Smooth muscle cell of the brain vasculature (primary cell): ENCODE measurements at regions not wholly inside any gene's neighbourhood (a gene's known extent, or its start where the extent isn't known, plus 50 kb on each side); places are given as distances from the start of the nearest gene placed in this dataset.

Source experiments
- DNase-seq: peaks from one replicate; pipeline ENCODE4 v3.0.0-alpha.2; 2012; ENCODE audit warnings: low read depth, low spot score

DNA sequence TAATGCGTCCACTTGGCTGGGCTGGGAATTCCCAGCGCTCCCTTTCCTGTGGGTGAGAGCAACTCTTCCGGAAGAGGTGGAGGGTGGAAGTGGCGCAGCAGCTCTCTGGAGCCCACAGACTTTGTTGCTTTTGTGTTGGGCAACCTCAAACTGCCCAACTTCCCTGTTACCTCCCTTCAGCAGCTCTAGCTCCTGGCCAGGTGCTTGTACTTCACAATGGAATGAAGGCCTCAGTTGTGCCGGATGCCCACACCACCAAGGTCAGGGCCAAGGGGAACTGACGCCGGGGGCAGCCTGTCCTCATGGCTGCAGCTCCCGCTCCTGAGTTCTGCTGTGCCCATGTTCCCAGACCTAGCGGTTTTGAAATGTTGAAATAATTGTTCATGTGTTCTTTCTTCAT lies 322.9 kb downstream of the GALR1 start:
- DNase-seq = no peak

DNA sequence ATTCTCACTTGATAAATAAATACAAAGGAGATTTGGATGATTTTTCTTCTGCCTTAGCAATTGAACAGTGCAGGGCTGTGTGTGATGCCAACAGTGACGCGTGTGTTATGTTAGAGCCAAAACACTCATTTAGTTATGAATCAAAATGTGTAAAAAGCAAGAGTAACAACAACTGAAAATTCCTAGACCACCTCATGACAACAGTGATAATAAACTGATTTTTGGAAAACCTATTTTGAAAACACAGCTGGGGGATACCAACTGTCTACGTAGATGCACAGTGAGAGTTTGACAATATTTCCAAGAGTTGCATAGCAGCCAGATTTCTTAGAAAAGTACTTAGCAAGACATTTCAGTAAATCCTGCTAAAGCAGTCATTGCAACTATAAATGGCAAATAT lies 323.9 kb downstream of the GALR1 start:
- DNase-seq = no peak

DNA sequence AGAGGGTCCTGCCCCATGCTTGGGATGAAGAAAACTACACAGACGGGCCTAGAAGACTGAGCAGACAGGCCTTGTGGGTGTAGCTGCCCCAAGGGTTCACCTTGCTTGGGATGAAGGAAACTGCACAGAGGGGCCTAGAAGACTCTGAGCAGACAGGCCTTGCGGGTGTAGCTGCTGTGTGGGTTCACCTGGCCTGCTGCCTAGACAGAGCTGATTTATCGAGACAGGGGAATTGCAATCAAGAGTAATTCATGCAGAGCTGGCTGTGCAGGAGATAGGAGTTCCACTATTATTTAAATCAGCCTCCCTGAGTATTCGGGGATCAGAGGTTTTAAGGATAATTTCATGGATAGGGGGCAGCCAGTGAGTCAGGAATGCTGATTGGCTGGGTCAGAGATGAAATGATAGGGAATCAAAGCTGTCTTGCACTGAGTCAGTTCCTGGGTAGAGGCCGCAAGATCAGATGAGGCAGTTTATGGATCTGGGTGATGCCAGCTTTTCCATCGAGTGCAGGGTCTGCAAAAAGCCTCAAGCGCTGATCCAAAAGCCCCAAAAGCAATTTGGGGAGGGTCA lies 341.4 kb downstream of the GALR1 start:
- DNase-seq = no peak

DNA sequence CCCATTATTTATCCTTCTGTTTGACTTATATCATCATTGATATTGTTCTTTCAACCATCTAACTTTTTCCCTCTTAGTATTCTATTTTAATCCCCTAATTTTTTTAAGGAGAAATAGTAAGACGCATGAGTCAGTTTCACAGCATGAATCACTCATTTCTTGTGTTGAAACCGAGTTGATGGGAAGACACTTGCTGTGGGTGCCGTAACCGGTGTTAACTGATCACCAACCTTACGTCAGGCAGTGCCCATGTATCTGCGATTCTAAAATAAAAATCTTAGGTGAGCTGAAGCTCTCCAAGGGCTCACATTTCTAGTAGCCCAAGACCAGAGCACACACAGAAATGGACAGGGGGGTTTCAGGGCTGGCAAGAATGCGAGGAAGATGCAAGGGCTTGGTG lies 348.1 kb downstream of the GALR1 start:
- DNase-seq = no peak

DNA sequence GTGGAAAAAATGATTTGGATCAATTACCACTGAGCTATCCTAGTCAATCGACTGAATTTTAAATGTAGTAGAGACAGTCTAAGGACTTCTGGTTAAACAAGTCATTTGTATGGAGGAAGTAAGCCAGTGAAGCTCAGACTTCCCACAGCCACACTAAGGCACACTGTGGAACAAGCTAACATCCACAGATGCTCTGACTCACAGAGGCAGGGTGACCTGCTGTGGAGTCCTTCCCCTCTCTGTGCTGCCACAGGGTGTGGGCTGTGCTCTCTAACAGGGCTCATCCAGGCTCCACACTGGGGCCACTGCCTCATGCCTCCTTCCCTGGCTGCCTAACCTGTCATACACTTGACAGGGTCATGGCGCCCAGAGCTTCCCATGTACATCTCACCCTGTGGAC lies 351.0 kb downstream of the GALR1 start:
- DNase-seq = no peak

DNA sequence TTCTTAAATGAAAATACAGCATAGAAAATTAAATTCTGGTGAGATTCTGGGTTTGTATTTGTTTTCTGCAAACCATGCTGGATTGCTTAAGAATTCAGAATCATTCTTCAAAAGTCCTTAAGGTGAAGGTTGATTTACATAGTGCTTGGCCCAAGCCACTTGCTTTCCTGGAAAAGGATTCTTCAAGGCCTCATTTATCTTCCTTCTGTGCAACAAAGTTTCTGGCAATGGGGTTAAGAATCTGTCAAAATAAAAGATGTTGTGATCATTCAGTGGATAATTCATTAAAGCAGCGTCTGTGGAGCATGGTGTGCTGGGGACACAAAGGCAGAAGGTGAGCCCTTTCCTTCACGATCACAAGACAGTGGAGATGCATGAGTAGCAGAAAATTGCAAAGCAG lies 351.9 kb downstream of the GALR1 start:
- no peak for DNase-seq

DNA sequence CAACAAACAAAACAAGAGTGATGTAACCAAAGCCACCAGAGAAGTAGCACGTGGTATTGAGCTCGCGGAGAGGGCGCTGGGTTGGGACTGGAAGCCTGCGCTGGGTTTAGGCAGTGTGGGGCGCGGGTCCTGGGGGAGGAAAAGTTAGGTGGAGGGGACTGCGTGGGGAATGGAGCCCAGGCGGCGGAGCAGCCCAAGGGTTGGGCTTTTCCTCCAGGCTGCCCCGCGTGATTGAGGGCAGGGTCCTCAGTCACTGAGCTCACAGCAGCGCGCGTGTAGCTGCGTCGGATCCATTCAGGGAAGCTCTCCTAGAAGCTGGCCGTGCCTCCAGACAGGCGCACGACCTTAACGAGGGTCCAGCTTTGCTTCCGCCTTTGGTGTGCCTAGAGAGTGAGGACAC lies 357.4 kb downstream of the GALR1 start:
- no peak for DNase-seq

DNA sequence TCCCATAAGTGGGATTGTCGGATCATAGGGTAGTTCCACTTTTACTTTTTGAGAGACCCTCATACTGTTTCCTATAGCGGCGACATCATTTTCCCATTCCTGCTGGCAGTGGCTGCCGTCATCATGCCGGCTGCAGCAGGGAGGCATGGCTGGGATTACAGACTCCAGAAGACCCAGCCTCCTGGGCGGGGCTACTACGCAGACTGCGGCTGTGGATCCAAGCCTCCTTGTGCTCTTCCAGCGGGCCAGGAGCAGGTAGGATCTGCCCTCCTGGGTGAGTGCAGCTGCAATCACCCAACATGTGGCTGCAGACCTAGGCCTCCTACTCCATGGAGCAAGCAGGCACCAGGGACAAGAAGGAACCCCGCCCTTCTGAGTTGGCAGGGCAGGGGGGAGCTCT lies 359.2 kb downstream of the GALR1 start:
- DNase-seq = no peak

DNA sequence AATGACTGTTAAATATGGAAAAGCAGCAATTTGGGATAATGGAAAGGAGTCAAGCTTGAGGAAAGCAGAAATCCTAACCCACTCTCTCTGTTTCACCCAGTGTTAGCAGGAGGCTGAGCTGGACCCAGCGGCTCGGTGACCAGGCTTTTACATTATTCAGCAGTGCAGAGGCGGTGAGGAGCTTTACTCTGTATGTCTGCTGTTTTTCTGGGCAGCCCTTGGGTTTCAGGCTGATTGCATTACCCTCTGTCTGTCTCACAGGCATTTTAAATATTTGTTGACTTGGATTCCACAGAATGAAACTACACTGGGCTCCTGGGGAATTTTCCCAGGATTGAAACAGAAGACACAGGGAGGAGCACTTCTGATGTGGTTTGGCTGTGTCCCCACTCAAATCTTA lies 368.0 kb downstream of the GALR1 start:
- no peak for DNase-seq

DNA sequence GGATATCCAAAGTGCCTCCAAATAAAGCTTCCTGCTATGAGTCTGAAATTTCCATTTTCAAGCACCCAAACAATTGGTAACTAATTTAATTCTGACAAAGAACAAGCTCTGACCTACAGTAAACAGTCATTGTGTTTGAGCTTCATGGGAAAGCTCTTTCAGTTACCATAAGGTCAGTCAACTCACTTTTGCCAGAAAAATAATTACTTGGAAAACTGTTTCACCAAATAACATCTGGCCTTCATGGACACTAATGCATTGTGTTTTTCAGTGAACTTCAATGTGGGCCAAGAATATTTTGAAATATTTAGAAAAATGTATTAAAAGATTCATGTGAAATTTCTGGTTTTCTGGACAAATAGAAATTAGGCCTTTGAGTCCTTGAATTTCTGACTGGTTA lies 369.9 kb downstream of the GALR1 start:
- DNase-seq = no peak

DNA sequence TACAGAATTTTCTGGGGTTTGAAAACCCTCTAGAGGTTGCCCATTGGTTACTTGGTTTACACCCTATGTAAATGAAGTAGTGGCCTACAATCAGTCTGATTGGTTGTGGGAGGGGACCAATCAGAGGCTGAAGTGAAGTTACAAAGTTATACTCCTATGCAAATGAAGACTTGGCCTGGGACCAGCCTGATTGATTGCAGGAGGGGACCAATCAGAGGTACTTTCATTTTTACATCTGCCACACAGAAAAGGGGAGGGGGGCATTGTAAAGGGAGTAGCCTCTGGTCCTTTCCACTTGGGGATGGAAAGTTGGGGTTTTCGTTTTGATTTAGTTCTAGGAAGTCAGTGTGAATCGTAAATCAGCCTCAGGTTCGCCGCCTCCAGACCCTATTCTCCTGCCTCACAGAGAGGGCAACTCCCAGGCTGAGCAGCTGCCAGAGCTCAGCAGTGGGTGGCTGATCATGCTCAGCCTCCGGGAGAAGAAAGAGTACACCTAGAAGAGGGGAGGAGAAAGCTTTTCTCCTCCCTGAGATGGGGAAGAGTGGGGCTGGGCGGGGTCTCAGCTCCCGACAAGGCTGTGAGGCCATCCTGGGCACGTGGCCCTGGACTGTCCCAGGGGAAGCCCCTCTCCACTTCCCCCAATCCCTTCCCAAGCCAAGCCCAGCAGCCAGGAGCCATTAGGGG lies 372.5 kb downstream of the GALR1 start:
- no peak for DNase-seq

DNA sequence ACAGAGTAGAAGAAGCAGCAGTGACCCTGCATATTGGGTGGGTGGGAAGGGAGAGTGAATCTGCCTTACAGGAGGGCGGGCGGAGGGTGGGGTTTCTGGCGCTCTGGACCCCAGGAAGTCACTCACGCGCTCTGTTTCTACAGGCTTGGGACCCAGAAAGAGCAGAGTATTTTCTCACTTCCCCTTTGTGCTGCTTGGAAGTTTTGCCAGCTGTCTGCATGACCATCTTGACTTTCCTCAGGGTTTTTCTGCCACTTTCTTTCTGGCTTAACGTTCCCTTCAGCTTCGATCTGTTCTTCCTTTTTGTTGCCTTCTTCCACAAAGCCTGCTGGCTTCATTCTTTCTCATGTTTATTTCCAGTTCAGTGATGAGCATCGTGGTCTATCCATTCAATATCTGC lies 383.1 kb downstream of the GALR1 start:
- no peak for DNase-seq

DNA sequence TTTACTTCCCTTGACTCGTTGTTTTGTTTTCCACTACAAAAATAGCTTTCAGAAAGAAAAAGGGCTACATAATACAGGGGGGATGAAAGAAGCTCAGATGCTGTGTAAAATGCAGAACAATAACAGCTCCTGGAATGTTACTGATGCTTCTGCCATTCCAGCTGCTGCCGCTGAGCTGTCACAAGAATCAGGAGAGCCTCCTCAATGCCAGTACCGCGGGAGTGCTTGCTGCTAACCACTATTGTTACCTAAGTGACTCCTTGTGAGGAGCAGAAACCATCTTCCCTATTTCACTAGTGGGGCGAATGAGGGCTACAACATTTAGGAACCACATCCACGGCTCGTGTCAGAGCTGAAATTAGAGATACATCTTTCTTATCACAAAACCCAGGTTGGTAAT lies 384.8 kb downstream of the GALR1 start:
- DNase-seq = no peak

DNA sequence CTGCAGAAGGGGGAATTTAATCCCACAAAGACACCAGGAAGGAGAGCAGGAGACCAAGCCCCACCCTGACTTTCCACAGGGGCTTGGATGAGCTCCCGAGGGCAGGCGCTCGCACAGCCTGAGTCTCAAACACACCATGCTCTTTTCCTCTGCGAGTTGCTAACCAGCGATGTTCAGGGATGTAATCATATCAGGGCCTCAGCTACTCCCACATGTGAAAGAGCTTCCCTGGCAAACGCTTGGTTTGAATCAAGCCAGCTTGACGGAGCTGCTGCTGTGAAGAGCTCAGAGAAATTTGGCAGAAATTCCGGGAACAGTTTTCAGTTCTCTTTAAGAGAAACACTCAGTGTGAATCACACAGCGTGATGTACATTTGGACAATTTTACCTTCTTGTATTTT lies 385.8 kb downstream of the GALR1 start:
- no peak for DNase-seq

DNA sequence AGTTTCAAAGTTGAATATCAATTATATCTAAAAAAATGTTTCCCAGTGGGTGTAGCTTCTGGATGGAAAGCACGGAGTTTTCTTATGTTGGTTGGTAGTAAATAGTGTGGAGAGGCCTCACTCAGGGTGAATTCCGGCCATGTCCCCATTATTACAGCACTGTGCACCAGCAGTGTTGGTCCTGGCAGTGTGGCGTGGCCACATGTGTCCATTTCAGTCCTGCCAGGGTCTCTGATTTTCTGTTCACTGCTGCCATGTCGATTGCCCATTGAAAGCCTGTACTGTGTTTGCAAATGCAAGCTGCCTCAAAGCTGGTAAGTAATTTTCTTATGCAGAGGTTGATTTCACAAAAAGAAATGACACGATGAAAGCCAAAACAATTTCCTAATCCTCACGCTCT lies 386.2 kb downstream of the GALR1 start:
- no peak for DNase-seq

DNA sequence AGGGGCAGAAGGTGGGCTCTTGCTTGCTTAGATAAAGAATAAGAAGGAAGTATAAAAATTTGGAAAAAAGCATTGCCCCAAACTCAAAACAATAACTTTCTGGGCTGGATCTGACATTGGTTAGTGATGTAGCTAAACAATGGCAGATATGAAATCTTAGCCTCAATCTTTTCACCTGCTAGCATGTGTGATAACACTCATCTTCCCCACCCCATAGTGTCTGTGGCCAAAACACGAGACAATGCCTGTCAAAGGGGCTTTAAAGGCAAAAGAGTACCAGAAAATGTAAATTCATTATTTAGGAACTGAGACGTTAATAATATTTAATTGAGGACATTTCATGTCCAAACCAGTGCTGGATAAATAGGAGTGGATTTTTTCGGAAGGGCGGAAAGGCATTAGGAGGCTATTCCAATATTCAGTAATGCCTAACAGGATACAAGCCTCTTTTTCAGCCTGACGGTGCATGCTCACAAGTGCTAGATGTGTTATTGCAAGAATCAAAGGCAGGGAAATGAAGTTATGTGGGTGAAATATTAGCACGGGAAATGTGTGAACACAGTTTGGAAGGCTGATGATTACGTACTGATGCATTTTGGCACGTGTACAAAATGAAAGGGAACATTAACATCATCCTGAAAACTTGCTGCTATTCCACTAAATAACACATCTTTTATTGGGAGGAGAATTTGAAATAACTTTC lies 395.7 kb downstream of the GALR1 start:
- no peak for DNase-seq

DNA sequence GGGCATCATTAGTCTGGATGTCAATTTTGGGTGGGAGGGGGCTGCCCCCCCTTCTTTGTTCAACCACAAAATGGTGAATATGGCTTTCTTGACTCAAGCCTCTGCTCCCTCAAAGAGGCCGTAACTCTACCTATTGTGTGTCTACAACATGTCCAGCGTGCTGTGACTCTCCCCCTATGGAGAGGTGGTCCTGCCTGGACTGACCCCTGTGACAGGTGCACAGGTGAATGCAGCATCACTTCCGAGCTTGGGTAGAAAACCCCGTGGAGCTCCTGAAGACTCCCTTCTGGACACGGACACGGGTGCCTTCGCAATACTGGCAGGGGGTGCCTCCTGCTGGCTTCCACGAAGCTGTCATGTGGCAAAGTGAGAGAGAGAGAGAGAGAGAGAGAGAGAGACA lies 397.8 kb downstream of the GALR1 start:
- no peak for DNase-seq

DNA sequence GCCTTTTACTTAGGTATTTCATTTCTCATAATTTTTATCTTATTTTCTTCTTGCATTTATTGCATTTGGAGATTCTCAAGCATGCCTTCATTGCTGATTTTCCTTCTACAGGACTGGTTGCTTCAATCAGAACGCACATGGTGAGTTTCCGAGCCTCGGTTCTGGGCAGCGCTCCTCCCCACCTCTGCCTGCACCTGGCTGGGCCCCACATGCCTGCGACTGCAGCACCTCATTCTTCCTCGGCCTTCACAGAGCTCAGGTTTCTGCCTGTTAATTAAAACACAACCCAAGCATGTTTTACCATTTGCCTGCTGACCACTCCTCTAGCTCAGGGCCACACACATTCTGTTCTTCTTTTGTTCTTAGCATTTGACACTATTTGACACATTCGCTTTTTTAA lies 398.8 kb downstream of the GALR1 start:
- no peak for DNase-seq

DNA sequence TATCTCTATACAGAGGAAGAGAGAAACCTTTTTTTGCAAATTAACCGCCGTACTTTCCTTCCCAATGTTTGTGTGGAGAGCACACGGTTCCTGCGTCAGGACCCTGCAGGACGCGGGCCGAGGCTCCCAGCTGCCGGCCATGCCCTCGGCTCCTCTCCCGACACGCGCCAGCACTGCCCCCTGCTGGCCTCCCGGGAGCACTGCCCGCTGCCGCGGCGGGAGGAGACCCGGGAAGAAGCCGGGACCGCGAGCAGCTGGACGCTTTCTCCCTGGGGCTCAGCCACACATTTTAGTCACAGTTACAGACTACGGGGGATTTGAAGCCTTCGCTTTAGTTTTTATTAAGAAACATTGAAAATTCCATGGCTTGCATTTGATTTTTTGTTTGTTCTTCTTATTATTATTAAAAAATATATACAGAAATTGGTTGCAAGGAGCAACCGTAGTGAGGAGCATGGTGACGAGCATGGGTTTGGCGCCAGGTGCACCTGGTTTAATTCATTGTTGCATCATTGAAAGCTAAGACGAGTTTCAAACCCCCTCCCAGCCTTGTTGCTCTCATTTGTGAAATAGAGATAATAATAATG lies 401.2 kb downstream of the GALR1 start:
- DNase-seq = peak; percentile 12

DNA sequence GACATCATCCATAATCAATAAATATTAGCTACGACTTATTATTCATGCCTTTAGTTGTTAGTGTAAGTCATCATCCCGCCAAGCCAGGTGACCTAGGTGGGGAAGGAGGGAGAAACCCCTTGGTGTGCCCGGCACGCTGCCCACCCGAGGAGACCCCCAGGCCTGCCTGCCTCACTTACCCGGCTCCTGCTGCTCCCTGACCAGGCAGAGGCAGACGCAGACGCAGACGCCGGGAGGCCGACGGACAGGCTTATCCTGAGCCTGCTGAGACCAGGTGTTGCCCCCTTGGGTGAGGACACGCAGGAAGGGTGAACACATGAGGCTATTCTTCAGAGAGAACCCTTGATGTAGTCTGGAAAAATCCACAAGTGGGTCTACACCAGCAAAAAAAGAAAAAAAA lies 401.8 kb downstream of the GALR1 start:
- DNase-seq = no peak

DNA sequence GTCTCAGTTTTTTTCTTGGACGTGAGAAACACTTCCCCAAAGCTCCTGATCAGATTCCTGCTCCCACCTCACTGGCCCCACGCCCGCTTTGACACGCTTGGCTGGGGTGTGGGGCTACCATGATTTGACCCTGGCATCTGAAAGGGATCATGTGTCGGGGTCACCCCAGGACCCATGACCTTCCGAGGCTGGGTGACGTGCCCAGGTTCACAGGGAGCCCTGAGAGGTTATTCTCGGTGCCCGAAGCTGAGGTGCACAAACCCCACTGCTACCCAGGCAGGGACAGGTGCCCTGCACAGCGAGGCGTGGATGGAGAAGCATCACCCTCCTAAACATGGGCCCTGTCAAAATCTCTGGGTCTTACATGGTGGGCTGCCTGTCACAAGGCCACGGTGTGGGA lies 404.1 kb downstream of the GALR1 start:
- DNase-seq = no peak

DNA sequence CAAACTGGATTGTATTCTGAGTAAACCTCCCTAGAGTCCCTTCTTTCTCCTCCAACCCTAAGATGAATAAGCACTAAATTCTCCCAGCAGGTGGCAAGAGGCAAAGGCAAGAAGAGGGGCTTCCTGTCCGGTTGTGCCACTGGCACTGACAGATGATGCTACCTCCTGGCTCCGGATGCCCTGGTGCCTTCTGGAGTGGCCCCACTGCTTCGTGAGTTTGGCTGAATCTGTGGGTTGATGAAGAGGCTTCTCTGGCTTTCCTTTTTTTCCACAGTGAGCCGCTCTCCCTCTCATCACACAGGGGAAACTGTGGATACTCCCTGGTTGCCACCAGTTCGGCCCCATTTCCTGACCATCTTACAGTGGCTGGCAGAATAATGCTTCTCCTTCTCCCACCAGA lies 404.7 kb downstream of the GALR1 start:
- no peak for DNase-seq
